Naive B cell (primary cell): ENCODE measurements at regions not wholly inside any gene's neighbourhood (a gene's known extent, or its start where the extent isn't known, plus 50 kb on each side); places are given as distances from the start of the nearest gene placed in this dataset.

Experiments
- ATAC-seq, 2 donors: fragments of 150-1000 bp; cut with Tn5 transposase; 2 replicates each; pipeline ENCODE4 v1.10.0; 2021; ENCODE audit warnings: low read depth in 2 of 2, mild to moderate bottlenecking in 2 of 2, moderate library complexity in 2 of 2
- DNase-seq: peaks from one replicate; pipeline ENCODE4 v3.0.0; 2022
- H3K27ac Mint-ChIP-seq, 6 donors: one replicate each; pipeline ENCODE4 v1.8.0; 2020 to 2022; ENCODE audit warnings: mild to moderate bottlenecking in 6 of 6, mixed read lengths in 6 of 6, moderate library complexity in 5 of 6, inconsistent platforms in 2 of 6
- H3K27me3 Mint-ChIP-seq, 3 donors: one replicate each; pipeline ENCODE4 v1.8.0; 2021 to 2022; ENCODE audit warnings: mixed read lengths in 3 of 3, mild to moderate bottlenecking in 1 of 3
- H3K36me3 Mint-ChIP-seq, 2 donors: one replicate each; pipeline ENCODE4 v1.8.0; 2020 to 2022; ENCODE audit warnings: mixed read lengths in 2 of 2, inconsistent platforms in 1 of 2, mild to moderate bottlenecking in 1 of 2
- H3K4me1 Mint-ChIP-seq, 3 donors: one replicate each; pipeline ENCODE4 v1.8.0; 2020 to 2022; ENCODE audit warnings: mixed read lengths in 3 of 3, inconsistent platforms in 1 of 3, mild to moderate bottlenecking in 1 of 3, moderate library complexity in 1 of 3
- H3K4me3 Mint-ChIP-seq, 8 donors: one replicate each; pipeline ENCODE4 v1.8.0; 2020 to 2022; ENCODE audit warnings: mild to moderate bottlenecking in 8 of 8, mixed read lengths in 8 of 8, moderate library complexity in 8 of 8, inconsistent platforms in 2 of 8
- H3K9me3 Mint-ChIP-seq, 7 donors: one replicate each; pipeline ENCODE4 v1.8.0; 2020 to 2022; ENCODE audit warnings: mixed read lengths in 7 of 7, mild to moderate bottlenecking in 5 of 7, inconsistent platforms in 2 of 7, moderate library complexity in 1 of 7

- H3K27me3 Mint-ChIP-seq: no peaks in the 10 kb centered on the region
- peaks cover 0 to 14% (median 7%) of the 10 kb centered on the region in 7 donors for H3K9me3 Mint-ChIP-seq
- no peak for DNase-seq
- H3K4me3 Mint-ChIP-seq: no peak overlapping the region
- no peak for ATAC-seq
- H3K4me1 Mint-ChIP-seq: no peaks in the 10 kb centered on the region
- no peak overlapping the region for H3K27ac Mint-ChIP-seq
- H3K36me3 Mint-ChIP-seq: no peaks in the 10 kb centered on the region
Measured at GRCh38 chr18:6592522-6592921, 137.0 kb upstream of the ARHGAP28 start.

GRCh38 chr18:6593142-6593885 lies 136.2 kb upstream of the ARHGAP28 start:
- Mint-ChIP-seq H3K27me3 (no peaks in the 10 kb centered on the region), H3K36me3 (no peaks in the 10 kb centered on the region), H3K4me1 (no peaks in the 10 kb centered on the region), H3K9me3 (peaks cover 0 to 19% (median 7%) of the 10 kb centered on the region in 7 donors), H3K4me3 (no peak overlapping the region), H3K27ac (no peak overlapping the region)
- ATAC-seq: no peak
- DNase-seq: no peak

- Mint-ChIP-seq H3K4me1 (no peaks in the 10 kb centered on the region), H3K4me3 (no peak overlapping the region), H3K27me3 (no peaks in the 10 kb centered on the region), H3K36me3 (no peaks in the 10 kb centered on the region), H3K9me3 (peaks cover 0 to 20% (median 7%) of the 10 kb centered on the region in 7 donors), H3K27ac (no peak overlapping the region)
- DNase-seq (no peak), ATAC-seq (no peak)
Measured at GRCh38 chr18:6595666-6596065, 133.8 kb upstream of the ARHGAP28 start.

- H3K27me3 Mint-ChIP-seq: no peaks in the 10 kb centered on the region
- H3K4me1 Mint-ChIP-seq: no peaks in the 10 kb centered on the region
- peaks cover 0 to 17% (median 6%) of the 10 kb centered on the region in 7 donors for H3K9me3 Mint-ChIP-seq
- no peak overlapping the region for H3K27ac Mint-ChIP-seq
- ATAC-seq: no peak
- no peak overlapping the region for H3K4me3 Mint-ChIP-seq
- no peaks in the 10 kb centered on the region for H3K36me3 Mint-ChIP-seq
- DNase-seq: no peak
Measured at GRCh38 chr18:6598657-6599056, 130.9 kb upstream of the ARHGAP28 start.

GRCh38 chr18:6600667-6601167 lies 128.8 kb upstream of the ARHGAP28 start:
- no peaks in the 10 kb centered on the region for H3K27me3 Mint-ChIP-seq
- no peak for ATAC-seq
- no peaks in the 10 kb centered on the region for H3K4me1 Mint-ChIP-seq
- H3K4me3 Mint-ChIP-seq: no peak overlapping the region
- no peaks in the 10 kb centered on the region for H3K36me3 Mint-ChIP-seq
- H3K9me3 Mint-ChIP-seq: peaks cover 0 to 7% (median 2%) of the 10 kb centered on the region in 7 donors
- no peak for DNase-seq
- no peak overlapping the region for H3K27ac Mint-ChIP-seq

GRCh38 chr18:6601241-6601640 lies 128.3 kb upstream of the ARHGAP28 start:
- Mint-ChIP-seq H3K4me3 (no peak overlapping the region), H3K36me3 (no peaks in the 10 kb centered on the region), H3K9me3 (peaks cover 0 to 7% (median 2%) of the 10 kb centered on the region in 7 donors), H3K27ac (no peak overlapping the region), H3K27me3 (no peaks in the 10 kb centered on the region), H3K4me1 (no peaks in the 10 kb centered on the region)
- DNase-seq (no peak), ATAC-seq (no peak)

GRCh38 chr18:6602365-6602764 lies 127.2 kb upstream of the ARHGAP28 start:
- H3K4me1 Mint-ChIP-seq: no peaks in the 10 kb centered on the region
- H3K27me3 Mint-ChIP-seq: no peaks in the 10 kb centered on the region
- ATAC-seq (no peak), DNase-seq (no peak)
- H3K9me3 Mint-ChIP-seq: peaks cover 0 to 7% (median 0%) of the 10 kb centered on the region in 7 donors
- no peaks in the 10 kb centered on the region for H3K36me3 Mint-ChIP-seq
- H3K4me3 Mint-ChIP-seq: no peak overlapping the region
- no peak overlapping the region for H3K27ac Mint-ChIP-seq

GRCh38 chr18:6604573-6604941 lies 125.0 kb upstream of the ARHGAP28 start:
- DNase-seq (no peak), ATAC-seq (no peak)
- Mint-ChIP-seq H3K27me3 (peaks cover 0 to 6% (median 0%) of the 10 kb centered on the region in 3 donors), H3K4me1 (no peaks in the 10 kb centered on the region), H3K36me3 (no peaks in the 10 kb centered on the region), H3K4me3 (no peak overlapping the region), H3K9me3 (peaks cover 0 to 11% (median 0%) of the 10 kb centered on the region in 7 donors), H3K27ac (no peak overlapping the region)

- Mint-ChIP-seq H3K27me3 (peaks cover 0 to 6% (median 0%) of the 10 kb centered on the region in 3 donors), H3K36me3 (no peaks in the 10 kb centered on the region), H3K4me3 (no peak overlapping the region), H3K9me3 (peaks cover 0 to 11% (median 0%) of the 10 kb centered on the region in 7 donors), H3K4me1 (no peaks in the 10 kb centered on the region), H3K27ac (peak overlapping the region in 1 of 6 donors; percentile 68)
- ATAC-seq (no peak), DNase-seq (no peak)
Measured at GRCh38 chr18:6605115-6605869, 124.2 kb upstream of the ARHGAP28 start.

DNA sequence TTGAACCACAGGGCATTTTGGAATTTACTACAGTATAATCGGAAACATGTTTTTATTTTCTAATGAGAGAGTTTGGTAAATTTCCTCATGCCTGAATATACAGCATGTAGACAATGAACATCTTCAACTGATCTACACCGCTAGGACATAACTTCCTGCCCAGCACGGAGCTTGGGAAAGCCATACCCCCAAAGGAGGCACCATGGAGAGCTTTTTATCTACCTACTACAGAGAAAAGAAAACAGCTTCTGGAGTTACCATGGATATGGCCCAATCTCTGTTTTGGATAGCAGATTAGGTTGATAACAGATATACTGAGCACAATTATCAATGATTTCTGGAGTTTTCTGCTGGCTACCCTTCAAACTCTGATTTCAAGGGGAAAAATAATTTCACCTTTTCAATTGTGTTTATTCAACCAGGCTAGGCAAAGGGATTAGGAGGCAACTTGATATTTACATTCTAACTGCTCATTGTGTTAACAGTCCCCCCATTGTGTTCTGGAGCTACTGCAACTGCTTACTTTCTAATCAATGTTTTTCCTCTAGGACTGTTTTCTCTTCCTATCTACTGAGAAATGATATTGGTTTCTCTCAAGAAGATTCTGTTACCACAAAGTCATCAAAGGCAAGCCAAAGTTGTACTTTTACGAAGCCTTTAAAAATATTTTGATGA lies 123.0 kb upstream of the ARHGAP28 start:
- ATAC-seq (no peak), DNase-seq (no peak)
- peaks cover 0 to 17% (median 0%) of the 10 kb centered on the region in 7 donors for H3K9me3 Mint-ChIP-seq
- H3K27me3 Mint-ChIP-seq: peaks cover 0 to 9% (median 0%) of the 10 kb centered on the region in 3 donors
- H3K36me3 Mint-ChIP-seq: no peaks in the 10 kb centered on the region
- no peak overlapping the region for H3K27ac Mint-ChIP-seq
- H3K4me1 Mint-ChIP-seq: no peaks in the 10 kb centered on the region
- H3K4me3 Mint-ChIP-seq: no peak overlapping the region

GRCh38 chr18:6607343-6607742 lies 122.2 kb upstream of the ARHGAP28 start:
- DNase-seq (no peak), ATAC-seq (no peak)
- Mint-ChIP-seq H3K9me3 (peaks cover 0 to 21% (median 2%) of the 10 kb centered on the region in 7 donors), H3K27ac (no peak overlapping the region), H3K27me3 (peaks cover 0 to 10% (median 0%) of the 10 kb centered on the region in 3 donors), H3K36me3 (no peaks in the 10 kb centered on the region), H3K4me3 (no peak overlapping the region), H3K4me1 (no peaks in the 10 kb centered on the region)

DNA sequence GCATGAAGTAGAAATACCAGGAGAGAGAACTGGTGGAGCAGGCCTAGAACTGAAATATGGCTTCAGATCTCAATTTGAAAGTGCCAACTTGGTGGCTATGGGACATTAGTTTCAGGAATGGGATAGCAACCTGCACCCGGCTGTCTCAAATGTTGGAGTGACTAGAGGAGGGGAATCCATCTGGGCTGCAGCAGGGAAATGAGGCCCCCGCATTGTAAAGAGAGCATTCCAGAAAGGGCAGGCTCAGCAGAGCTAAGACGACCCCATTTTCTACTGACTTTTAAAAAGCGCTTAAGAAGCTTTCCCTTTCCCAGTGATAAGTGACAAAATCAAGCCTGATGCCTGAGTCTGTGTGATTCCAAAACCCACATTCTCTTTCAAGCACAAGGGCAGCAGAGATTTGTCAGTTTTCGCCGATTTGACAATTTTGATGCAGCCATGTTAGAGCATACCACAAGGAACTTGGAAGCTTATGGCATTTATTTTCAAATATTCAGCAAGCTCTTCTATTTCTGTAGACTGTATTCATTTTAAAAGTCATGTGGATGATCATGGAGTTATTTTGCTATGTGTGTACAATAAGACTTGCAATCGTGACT lies 119.8 kb upstream of the ARHGAP28 start:
- ATAC-seq (no peak), DNase-seq (no peak)
- Mint-ChIP-seq H3K4me1 (no peaks in the 10 kb centered on the region), H3K27me3 (peaks cover 0 to 10% (median 0%) of the 10 kb centered on the region in 3 donors), H3K9me3 (peaks cover 0 to 26% (median 3%) of the 10 kb centered on the region in 7 donors), H3K36me3 (no peaks in the 10 kb centered on the region), H3K4me3 (no peak overlapping the region), H3K27ac (no peak overlapping the region)

DNA sequence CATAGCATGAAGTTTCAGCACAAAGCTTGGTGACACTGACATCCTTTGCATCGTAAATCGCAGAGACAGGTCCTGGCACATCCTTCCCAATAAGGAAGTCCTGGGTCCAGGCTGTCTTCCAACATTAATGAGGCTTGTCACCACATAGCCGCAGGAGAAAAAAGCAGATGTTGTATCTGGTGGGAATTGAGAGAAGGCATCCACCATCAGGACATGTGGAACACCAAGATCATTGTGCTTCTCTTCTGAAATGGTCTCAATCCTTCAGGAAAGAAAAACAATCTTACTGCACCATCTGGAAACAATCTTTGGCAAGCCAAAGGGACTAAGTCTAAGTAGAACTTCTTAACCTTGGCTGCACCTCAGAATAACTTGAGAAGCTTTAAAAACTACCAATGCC lies 119.0 kb upstream of the ARHGAP28 start:
- Mint-ChIP-seq H3K27ac (no peak overlapping the region), H3K4me3 (no peak overlapping the region), H3K27me3 (peaks cover 0 to 10% (median 0%) of the 10 kb centered on the region in 3 donors), H3K9me3 (peaks cover 0 to 26% (median 3%) of the 10 kb centered on the region in 7 donors), H3K4me1 (no peaks in the 10 kb centered on the region), H3K36me3 (no peaks in the 10 kb centered on the region)
- ATAC-seq (no peak), DNase-seq (no peak)
